Hepatocyte (in vitro differentiated cells): ENCODE measurements at regions not wholly inside any gene's neighbourhood (a gene's known extent, or its start where the extent isn't known, plus 50 kb on each side); places are given as distances from the start of the nearest gene placed in this dataset.

ENCODE experiments used
- CTCF ChIP-seq: fragments of 200-600 bp; sonication (generic); IDR thresholded peaks from 2 replicates; pipeline ENCODE4 v1.5.1; 2016; ENCODE audit warnings: antibody characterized with exemption, mild to moderate bottlenecking; ENCODE audit not compliant: poor library complexity
- EZH2 ChIP-seq: fragments of 200-600 bp; sonication (generic); IDR thresholded peaks from 2 replicates; pipeline ENCODE4 v1.6.1; 2016; ENCODE audit warnings: antibody characterized with exemption, mild to moderate bottlenecking, borderline replicate concordance
- EZH2phosphoT487 ChIP-seq: fragments of 200-600 bp; sonication (generic); IDR thresholded peaks from one replicate; pipeline ENCODE4 v1.6.1; 2018; ENCODE audit warnings: antibody characterized with exemption, mild to moderate bottlenecking, low read depth, moderate library complexity; ENCODE audit not compliant: unreplicated experiment, severe bottlenecking

GRCh38 chr12:3959799-3960560 is 86.8 kb upstream of the PARP11 start:
- TF ChIP-seq CTCF (no peak), EZH2 (no peak), EZH2phosphoT487 (no peak)
